ENCODE measurements at regions not wholly inside any gene's neighbourhood (a gene's known extent, or its start where the extent isn't known, plus 50 kb on each side); places are given as distances from the start of the nearest gene placed in this dataset.
"Not testable (repeated sequence)": the region's sequence is repeated elsewhere in the genome, so short reads cannot be mapped to it uniquely, and the experiment has no call there.

GRCh38 chrX:129361576-129361975 is 161.7 kb downstream of the SMARCA1 start:
- DNase-seq, result no peak

GRCh38 chrX:129360175-129360574 is 163.1 kb downstream of the SMARCA1 start:
- peak; percentile 49 for DNase-seq

- no peak for DNase-seq
Measured at GRCh38 chrX:129359269-129359668, 164.0 kb downstream of the SMARCA1 start.

- not testable (repeated sequence) for DNase-seq
Measured at GRCh38 chrX:129357428-129357827, 165.9 kb downstream of the SMARCA1 start.

GRCh38 chrX:129347291-129347690 is 176.0 kb downstream of the SMARCA1 start:
- no peak for DNase-seq

- DNase-seq, result no peak
Measured at GRCh38 chrX:129346574-129346973, 176.7 kb downstream of the SMARCA1 start.

- DNase-seq, result not testable (repeated sequence)
Measured at GRCh38 chrX:129337264-129337663, 186.0 kb downstream of the SMARCA1 start.

GRCh38 chrX:129323115-129323514 is 200.2 kb downstream of the SMARCA1 start:
- no peak for DNase-seq

GRCh38 chrX:129318375-129318774 is 204.9 kb downstream of the SMARCA1 start:
- DNase-seq, result peak; percentile 3

- no peak for DNase-seq
Measured at GRCh38 chrX:129316461-129316860, 206.8 kb downstream of the SMARCA1 start.

- DNase-seq, result no peak
Measured at GRCh38 chrX:129310000-129310399, 213.3 kb downstream of the SMARCA1 start.

- DNase-seq, result no peak
Measured at GRCh38 chrX:129262912-129263311, 260.4 kb downstream of the SMARCA1 start.

- not testable (repeated sequence) for DNase-seq
Measured at GRCh38 chrX:129255516-129255915, 267.8 kb downstream of the SMARCA1 start.

- DNase-seq, result no peak
Measured at GRCh38 chrX:129249563-129249962, 273.7 kb downstream of the SMARCA1 start.

- DNase-seq, result no peak
Measured at GRCh38 chrX:129247642-129248041, 275.6 kb downstream of the SMARCA1 start.

- no peak for DNase-seq
Measured at GRCh38 chrX:129239371-129239770, 283.9 kb downstream of the SMARCA1 start.

- DNase-seq, result no peak
Measured at GRCh38 chrX:129238011-129238410, 285.3 kb downstream of the SMARCA1 start.

GRCh38 chrX:129235903-129236302 is 287.4 kb downstream of the SMARCA1 start:
- DNase-seq, result peak; percentile 62

GRCh38 chrX:129233786-129234185 is 289.5 kb downstream of the SMARCA1 start:
- no peak for DNase-seq

- no peak for DNase-seq
Measured at GRCh38 chrX:129230850-129231512, 292.3 kb downstream of the SMARCA1 start.

GRCh38 chrX:129230168-129230567 is 293.1 kb downstream of the SMARCA1 start:
- no peak for DNase-seq

- DNase-seq, result no peak
Measured at GRCh38 chrX:129227366-129227765, 295.9 kb downstream of the SMARCA1 start.

- DNase-seq, result peak; percentile 49
Measured at GRCh38 chrX:129193357-129193756, 329.9 kb downstream of the SMARCA1 start.

- no peak for DNase-seq
Measured at GRCh38 chrX:129188231-129188630, 335.1 kb downstream of the SMARCA1 start.

- no peak for DNase-seq
Measured at GRCh38 chrX:129176710-129177109, 346.6 kb downstream of the SMARCA1 start.

Measured in NCI-H1092 treated with DMSO at 0.1 percent for 48 hours (cell line).